K562 (cell line): ENCODE measurements at regions not wholly inside any gene's neighbourhood (a gene's known extent, or its start where the extent isn't known, plus 50 kb on each side); places are given as distances from the start of the nearest gene placed in this dataset.

Source experiments
- ARID1B ChIP-seq: fragments of 450-650 bp; IDR thresholded peaks from 2 replicates; pipeline ENCODE4 v1.6.1; 2016; ENCODE audit warnings: antibody characterized with exemption, mild to moderate bottlenecking, inconsistent platforms
- CEBPZ ChIP-seq: fragments of 150-350 bp; IDR thresholded peaks from 2 replicates; pipeline ENCODE4 v1.6.1; 2014; ENCODE audit warnings: low read depth, mild to moderate bottlenecking, low read length, borderline replicate concordance
- SNRNP70 ChIP-seq: fragments of 200-400 bp; formaldehyde crosslinking; optimal IDR thresholded peaks from 2 replicates; pipeline ENCODE3; 2017; ENCODE audit warnings: low read depth, low read length
- TCFL5 ChIP-seq: fragments of 250-450 bp; sonication (Bioruptor Pico); conservative IDR thresholded peaks from 2 replicates; pipeline ENCODE4 v1.6.1; 2021; ENCODE audit warnings: mild to moderate bottlenecking, moderate library complexity, matching md5 sums
- ZBTB11 ChIP-seq, 3 experiments: fragments of 200-800 bp in 1 of 3; fragments of 250-450 bp in 1 of 3; fragments of 450-650 bp in 1 of 3; sonication (Bioruptor Pico) in 1 of 3; sonication (Bioruptor generic) in 1 of 3; formaldehyde crosslinking in 1 of 3; IDR thresholded peaks; 2 replicates each; pipeline versions ENCODE4 v1.6.1 to v1.8.0; 2016 to 2022; ENCODE audit warnings: mild to moderate bottlenecking in 2 of 3, missing genetic modification characterization in 2 of 3, missing compliant biosample characterization in 1 of 3, moderate library complexity in 1 of 3

- no peak for TF ChIP-seq ZBTB11 (CRISPR knock-in tag; IDR thresholded peaks at IDR 0.05)
- no peak for TF ChIP-seq ARID1B
- TF ChIP-seq CEBPZ: no peak
- no peak for TF ChIP-seq TCFL5 (CRISPR knock-in tag)
- TF ChIP-seq SNRNP70: no peak
- TF ChIP-seq, all 486 proteins: peak for 0
Observed at GRCh38 chr1:29845910-29846309, 609.6 kb downstream of the PTPRU start (continued).
